MCF 10A (cell line): ENCODE measurements at regions not wholly inside any gene's neighbourhood (a gene's known extent, or its start where the extent isn't known, plus 50 kb on each side); places are given as distances from the start of the nearest gene placed in this dataset.

Experiments
- BruUV-seq: library from RNA; stranded (reverse); fragments of 400-500 nt; replicated peaks from 2 replicates; lab custom pipeline; 2021; lab: Mats Ljungman, UMichigan
- CTCF ChIA-PET: fragments of 300-600 bp; sonication (Branson Sonifier 250); formaldehyde crosslinking; extraction: SDS; loops from one replicate; lab custom pipeline; 2021; ENCODE audit warnings: antibody characterized with exemption, inconsistent platforms; lab: Yijun Ruan, JAX
- POLR2A ChIA-PET: fragments of 300-600, 350-650 bp; sonication (Branson Sonifier 250); formaldehyde crosslinking; extraction: SDS; loops from one replicate; lab custom pipeline; 2020; ENCODE audit warnings: antibody characterized with exemption, inconsistent platforms; lab: Yijun Ruan, JAX
- DNase-seq: peaks from one replicate; pipeline ENCODE4 v3.0.0-alpha.2; 2018; ENCODE audit not compliant: unreplicated experiment
- H3K27ac Mint-ChIP-seq: one replicate; pipeline ENCODE4 v1.8.0; 2022; ENCODE audit warnings: mild to moderate bottlenecking, low read depth, mixed read lengths; ENCODE audit not compliant: unreplicated experiment
- H3K27me3 Mint-ChIP-seq: one replicate; pipeline ENCODE4 v1.8.0; 2022; ENCODE audit warnings: mixed read lengths; ENCODE audit not compliant: insufficient read depth, unreplicated experiment
- H3K36me3 Mint-ChIP-seq: one replicate; pipeline ENCODE4 v1.8.0; 2022; ENCODE audit warnings: mild to moderate bottlenecking, moderate library complexity, mixed read lengths; ENCODE audit not compliant: insufficient read depth, unreplicated experiment
- H3K4me1 Mint-ChIP-seq: one replicate; pipeline ENCODE4 v1.8.0; 2022; ENCODE audit warnings: mixed read lengths; ENCODE audit not compliant: insufficient read depth, unreplicated experiment
- H3K4me3 Mint-ChIP-seq: one replicate; pipeline ENCODE4 v1.8.0; 2022; ENCODE audit warnings: mild to moderate bottlenecking, moderate library complexity, mixed read lengths; ENCODE audit not compliant: unreplicated experiment
- H3K9me3 Mint-ChIP-seq: one replicate; pipeline ENCODE4 v1.8.0; 2022; ENCODE audit warnings: mixed read lengths; ENCODE audit not compliant: unreplicated experiment
- CTCF ChIP-seq: fragments of 200-600 bp; IDR thresholded peaks from one replicate; pipeline ENCODE4 v1.8.0; 2022; ENCODE audit warnings: antibody characterized with exemption, mild to moderate bottlenecking; ENCODE audit not compliant: unreplicated experiment
- intact Hi-C: fragments of 100-400 bp; cut with micrococcal nuclease; formaldehyde crosslinking; loops from 2 replicates; pipeline ENCODE4 v1.14.1; 2022

GRCh38 chr9:10999646-11000045, 386.8 kb upstream of the PTPRD start:
- ChIA-PET CTCF (no interaction called here), POLR2A (no interaction called here)
- intact Hi-C loops: no loop called here
- Mint-ChIP-seq H3K4me3 (no peak overlapping the region), H3K27me3 (peaks cover 18% of the 10 kb centered on the region), H3K36me3 (no peaks in the 10 kb centered on the region), H3K4me1 (no peaks in the 10 kb centered on the region), H3K9me3 (peaks cover 3% of the 10 kb centered on the region), H3K27ac (no peak overlapping the region)
- TF ChIP-seq CTCF: no peak
- DNase-seq: no peak
- BruUV-seq: no TSS peak

DNA sequence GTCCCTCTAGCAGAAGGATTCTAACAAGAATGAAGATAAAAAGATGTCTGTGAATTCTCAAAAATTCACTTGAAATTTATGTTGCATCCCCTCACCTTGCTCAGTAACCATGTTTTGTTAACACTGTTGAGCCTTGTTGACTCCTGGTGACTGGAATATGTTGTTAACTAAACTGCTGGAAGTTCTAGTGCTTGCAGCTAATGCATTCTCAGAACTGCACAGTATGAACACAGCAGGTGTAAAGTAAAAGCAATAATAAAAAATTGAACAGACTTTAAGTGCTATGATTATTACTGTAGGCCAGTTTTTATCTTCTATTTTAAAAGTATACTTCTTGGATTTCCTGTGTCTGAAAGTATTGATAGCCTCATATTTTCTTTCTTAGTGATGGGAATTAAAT, 388.7 kb upstream of the PTPRD start:
- Mint-ChIP-seq H3K4me1 (no peaks in the 10 kb centered on the region), H3K36me3 (no peaks in the 10 kb centered on the region), H3K9me3 (no peaks in the 10 kb centered on the region), H3K27me3 (peaks cover 12% of the 10 kb centered on the region), H3K4me3 (no peak overlapping the region), H3K27ac (no peak overlapping the region)
- no peak for TF ChIP-seq CTCF
- DNase-seq: no peak
- BruUV-seq: no TSS peak
- CTCF ChIA-PET: no interaction called here
- intact Hi-C loops: no loop called here
- POLR2A ChIA-PET: no interaction called here

GRCh38 chr9:11002705-11003104, 389.9 kb upstream of the PTPRD start:
- intact Hi-C loops: no loop called here
- no peak for TF ChIP-seq CTCF
- H3K27me3 Mint-ChIP-seq: peaks cover 12% of the 10 kb centered on the region
- no TSS peak for BruUV-seq
- ChIA-PET POLR2A (no interaction called here), CTCF (no interaction called here)
- no peak overlapping the region for H3K27ac Mint-ChIP-seq
- H3K4me1 Mint-ChIP-seq: no peaks in the 10 kb centered on the region
- no peak for DNase-seq
- H3K36me3 Mint-ChIP-seq: no peaks in the 10 kb centered on the region
- H3K9me3 Mint-ChIP-seq: no peaks in the 10 kb centered on the region
- H3K4me3 Mint-ChIP-seq: no peak overlapping the region

DNA sequence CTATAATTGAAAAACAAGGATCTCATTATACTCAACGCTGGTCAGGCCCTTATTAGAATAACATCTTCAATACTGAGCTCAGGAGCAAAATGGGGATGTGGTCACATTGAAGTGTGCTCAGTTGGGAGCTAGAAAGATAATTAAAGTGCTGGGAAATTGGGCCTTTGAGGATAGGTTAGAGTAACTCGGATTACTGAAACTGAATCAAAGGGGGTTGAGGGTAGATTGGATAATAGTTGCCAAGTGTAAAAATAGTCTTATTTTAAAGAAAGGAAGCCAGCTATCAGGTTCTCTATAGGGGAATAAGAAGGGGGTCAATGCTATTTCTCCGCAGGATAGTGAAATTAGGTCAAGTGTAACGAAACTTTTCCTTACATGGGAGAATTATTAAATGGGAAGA, 391.0 kb upstream of the PTPRD start:
- POLR2A ChIA-PET: no interaction called here
- TF ChIP-seq CTCF: no peak
- intact Hi-C loops: no loop called here
- CTCF ChIA-PET: no interaction called here
- no peaks in the 10 kb centered on the region for H3K9me3 Mint-ChIP-seq
- H3K27ac Mint-ChIP-seq: no peak overlapping the region
- DNase-seq: no peak
- H3K4me3 Mint-ChIP-seq: no peak overlapping the region
- no peaks in the 10 kb centered on the region for H3K4me1 Mint-ChIP-seq
- H3K36me3 Mint-ChIP-seq: no peaks in the 10 kb centered on the region
- BruUV-seq: no TSS peak
- H3K27me3 Mint-ChIP-seq: peaks cover 12% of the 10 kb centered on the region
